ENCODE measurements at regions not wholly inside any gene's neighbourhood (a gene's known extent, or its start where the extent isn't known, plus 50 kb on each side); places are given as distances from the start of the nearest gene placed in this dataset.

DNA sequence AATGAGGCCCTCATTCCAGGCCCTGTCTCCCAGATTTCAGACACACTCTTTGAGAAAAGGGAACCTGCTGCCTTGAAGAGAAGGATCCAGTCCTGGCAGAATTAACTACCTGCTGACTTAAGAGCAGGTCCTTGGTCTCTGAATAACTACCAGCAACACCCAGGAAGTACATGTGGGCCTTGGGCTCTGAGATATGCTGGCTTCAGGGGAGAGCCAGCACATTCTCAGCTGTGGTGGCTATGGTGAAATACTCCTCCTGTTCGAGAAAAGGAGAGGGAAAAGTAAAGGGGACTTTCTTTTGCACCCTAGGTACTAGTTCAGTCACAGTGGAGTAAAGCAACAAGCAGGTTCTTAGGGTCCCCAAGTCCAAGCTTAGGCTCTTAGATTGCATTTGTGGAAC, 120.0 kb downstream of the HMHB1 start:
- TF ChIP-seq, protein P1, sequence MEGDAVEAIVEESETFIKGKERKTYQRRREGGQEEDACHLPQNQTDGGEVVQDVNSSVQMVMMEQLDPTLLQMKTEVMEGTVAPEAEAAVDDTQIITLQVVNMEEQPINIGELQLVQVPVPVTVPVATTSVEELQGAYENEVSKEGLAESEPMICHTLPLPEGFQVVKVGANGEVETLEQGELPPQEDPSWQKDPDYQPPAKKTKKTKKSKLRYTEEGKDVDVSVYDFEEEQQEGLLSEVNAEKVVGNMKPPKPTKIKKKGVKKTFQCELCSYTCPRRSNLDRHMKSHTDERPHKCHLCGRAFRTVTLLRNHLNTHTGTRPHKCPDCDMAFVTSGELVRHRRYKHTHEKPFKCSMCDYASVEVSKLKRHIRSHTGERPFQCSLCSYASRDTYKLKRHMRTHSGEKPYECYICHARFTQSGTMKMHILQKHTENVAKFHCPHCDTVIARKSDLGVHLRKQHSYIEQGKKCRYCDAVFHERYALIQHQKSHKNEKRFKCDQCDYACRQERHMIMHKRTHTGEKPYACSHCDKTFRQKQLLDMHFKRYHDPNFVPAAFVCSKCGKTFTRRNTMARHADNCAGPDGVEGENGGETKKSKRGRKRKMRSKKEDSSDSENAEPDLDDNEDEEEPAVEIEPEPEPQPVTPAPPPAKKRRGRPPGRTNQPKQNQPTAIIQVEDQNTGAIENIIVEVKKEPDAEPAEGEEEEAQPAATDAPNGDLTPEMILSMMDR (IDR thresholded peaks at IDR 0.05 in 2 of 3, conservative IDR thresholded peaks at IDR 0.05 in 1 of 3; ENCODE audit: control insufficient read depth in 2 of 3, extremely low read depth in 1 of 3, insufficient read depth in 1 of 3, low read depth in 3 of 3, low read length in 3 of 3): no peak
- no peak for TF ChIP-seq GATAD2B (conservative IDR thresholded peaks at IDR 0.05; ENCODE audit: low read depth)
- TF ChIP-seq HDGF (IDR thresholded peaks at IDR 0.05): no peak
- TF ChIP-seq ZNF687 (IDR thresholded peaks at IDR 0.05): no peak
- no peak for TF ChIP-seq IKZF1 (conservative IDR thresholded peaks at IDR 0.05)
- no peak for TF ChIP-seq ETV6 (conservative IDR thresholded peaks at IDR 0.05 in 1 of 2, IDR thresholded peaks at IDR 0.05 in 1 of 2; ENCODE audit: borderline replicate concordance in 1 of 2, low read depth in 1 of 2)
- TF ChIP-seq HCFC1 (IDR thresholded peaks at IDR 0.05; ENCODE audit: low read length): no peak
- no peak for TF ChIP-seq EP300 (IDR thresholded peaks at IDR 0.05; ENCODE audit: borderline replicate concordance in 1 of 2, control insufficient read depth in 1 of 2, low read depth in 2 of 2, low read length in 2 of 2)
- no peak for TF ChIP-seq RAD21 (IDR thresholded peaks at IDR 0.05; ENCODE audit: insufficient read depth, low read depth, low read length)
- no peak for TF ChIP-seq FOXM1 (IDR thresholded peaks at IDR 0.05; ENCODE audit: low read depth, low read length)
- TF ChIP-seq LARP7 (IDR thresholded peaks at IDR 0.05): no peak
- no peak for TF ChIP-seq NR2C2 (IDR thresholded peaks at IDR 0.05; ENCODE audit: borderline replicate concordance, control insufficient read depth, insufficient read length, low read depth)
- TF ChIP-seq EZH2 (IDR thresholded peaks at IDR 0.05; ENCODE audit: borderline replicate concordance, control insufficient read depth, low read depth, low read length): no peak

Data from GM12878 (cell line).